ENCODE measurements at regions not wholly inside any gene's neighbourhood (a gene's known extent, or its start where the extent isn't known, plus 50 kb on each side); places are given as distances from the start of the nearest gene placed in this dataset.

GRCh38 chr7:46143421-46143820, 222.3 kb upstream of the IGFBP3 start:
- Histone ChIP-seq H3K23ac (ENCODE audit: low read length) (no peak overlapping the region), H3K4me2 (ENCODE audit: low read length) (no peak overlapping the region), H3K14ac (ENCODE audit: low read length) (peak overlapping the region; percentile 74), H3K27ac (ENCODE audit: low read depth, low read length) (peak overlapping the region; percentile 100), H2AK5ac (ENCODE audit: low read length) (no peak overlapping the region), H3K9me3 (ENCODE audit: insufficient read depth, low read depth, low read length) (no peaks in the 10 kb centered on the region), H3K79me1 (ENCODE audit: low read length) (peaks cover 26% of the 10 kb centered on the region), H2BK120ac (ENCODE audit: insufficient read depth, low read length, poor library complexity) (peak overlapping the region; percentile 93), H4K91ac (ENCODE audit: low read depth, low read length) (peak overlapping the region; percentile 90), H3K4ac (ENCODE audit: low read depth, low read length) (peak overlapping the region; percentile 89), H4K12ac (ENCODE audit: low read depth, low read length) (no peak overlapping the region), H3K36me3 (ENCODE audit: control insufficient read depth in 1 of 2, insufficient read depth in 2 of 2, low read length in 2 of 2) (no peaks in the 10 kb centered on the region), H2BK5ac (ENCODE audit: low read depth, low read length, poor library complexity) (peak overlapping the region; percentile 94), H3K4me3 (ENCODE audit: low read depth, low read length) (no peak overlapping the region), H3K79me2 (ENCODE audit: control insufficient read depth, insufficient read depth, low read length, poor library complexity) (peaks cover 4% of the 10 kb centered on the region), H4K8ac (ENCODE audit: low read depth, low read length) (peak overlapping the region; percentile 60), H3K9ac (ENCODE audit: low read length) (no peak overlapping the region), H2AFZ (ENCODE audit: insufficient read depth, low read length, poor library complexity) (no peak overlapping the region), H3K4me1 (ENCODE audit: control insufficient read depth in 1 of 2, insufficient read depth in 2 of 2, low read length in 2 of 2) (peaks cover 6 to 18% of the 10 kb centered on the region in 2 experiments), H2BK12ac (ENCODE audit: low read length) (peak overlapping the region; percentile 91), H3K18ac (ENCODE audit: low read length) (no peak overlapping the region), H3K27me3 (ENCODE audit: insufficient read depth, low read length) (no peaks in the 10 kb centered on the region)
- whole genome bisulfite sequencing (ENCODE audit: extremely low coverage, insufficient coverage, insufficient read length), result no CpG with 5 or more reads among the region's 2 CpGs
- DNase-seq, result no peak

DNA sequence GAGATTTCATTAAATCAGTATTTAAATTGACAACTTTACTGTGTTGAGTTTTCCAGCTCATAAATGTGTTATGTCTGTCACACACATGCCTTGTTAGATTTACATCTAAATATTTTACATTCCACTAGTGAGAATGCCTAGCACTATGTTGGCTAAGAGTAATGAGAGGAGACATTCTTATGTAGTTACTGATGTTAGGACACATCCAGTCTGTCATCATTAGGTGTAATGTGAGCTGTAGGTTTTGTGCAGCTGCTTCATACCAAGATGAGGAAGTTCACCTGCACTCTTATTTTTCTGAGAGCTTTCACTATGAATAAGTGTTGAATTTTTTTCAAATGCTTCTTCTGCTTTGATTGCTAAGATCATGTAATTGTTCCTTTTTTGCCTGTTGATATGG, 218.0 kb upstream of the IGFBP3 start:
- no peaks in the 10 kb centered on the region for H3K27me3 ChIP-seq (ENCODE audit: insufficient read depth, low read length)
- H3K79me1 ChIP-seq (ENCODE audit: low read length), result peaks cover 13% of the 10 kb centered on the region
- no peak overlapping the region for H3K9ac ChIP-seq (ENCODE audit: low read length)
- H4K91ac ChIP-seq (ENCODE audit: low read depth, low read length), result no peak overlapping the region
- no peak overlapping the region for H4K8ac ChIP-seq (ENCODE audit: low read depth, low read length)
- H2AFZ ChIP-seq (ENCODE audit: insufficient read depth, low read length, poor library complexity), result no peak overlapping the region
- H4K12ac ChIP-seq (ENCODE audit: low read depth, low read length), result no peak overlapping the region
- H2BK12ac ChIP-seq (ENCODE audit: low read length), result no peak overlapping the region
- H2AK5ac ChIP-seq (ENCODE audit: low read length), result no peak overlapping the region
- no peak overlapping the region for H3K4ac ChIP-seq (ENCODE audit: low read depth, low read length)
- H3K4me3 ChIP-seq (ENCODE audit: low read depth, low read length), result no peak overlapping the region
- H2BK120ac ChIP-seq (ENCODE audit: insufficient read depth, low read length, poor library complexity), result no peak overlapping the region
- no peak overlapping the region for H3K23ac ChIP-seq (ENCODE audit: low read length)
- H3K27ac ChIP-seq (ENCODE audit: low read depth, low read length), result peak overlapping the region; percentile 71
- H3K4me1 ChIP-seq (ENCODE audit: control insufficient read depth in 1 of 2, insufficient read depth in 2 of 2, low read length in 2 of 2), result no peaks in the 10 kb centered on the region
- no peak overlapping the region for H2BK5ac ChIP-seq (ENCODE audit: low read depth, low read length, poor library complexity)
- DNase-seq, result peak; percentile 69 to 90
- no peak overlapping the region for H3K14ac ChIP-seq (ENCODE audit: low read length)
- no peak overlapping the region for H3K4me2 ChIP-seq (ENCODE audit: low read length)
- no peaks in the 10 kb centered on the region for H3K9me3 ChIP-seq (ENCODE audit: insufficient read depth, low read depth, low read length)
- H3K79me2 ChIP-seq (ENCODE audit: control insufficient read depth, insufficient read depth, low read length, poor library complexity), result peaks cover 2% of the 10 kb centered on the region
- H3K36me3 ChIP-seq (ENCODE audit: control insufficient read depth in 1 of 2, insufficient read depth in 2 of 2, low read length in 2 of 2), result no peaks in the 10 kb centered on the region
- H3K18ac ChIP-seq (ENCODE audit: low read length), result no peak overlapping the region

DNA sequence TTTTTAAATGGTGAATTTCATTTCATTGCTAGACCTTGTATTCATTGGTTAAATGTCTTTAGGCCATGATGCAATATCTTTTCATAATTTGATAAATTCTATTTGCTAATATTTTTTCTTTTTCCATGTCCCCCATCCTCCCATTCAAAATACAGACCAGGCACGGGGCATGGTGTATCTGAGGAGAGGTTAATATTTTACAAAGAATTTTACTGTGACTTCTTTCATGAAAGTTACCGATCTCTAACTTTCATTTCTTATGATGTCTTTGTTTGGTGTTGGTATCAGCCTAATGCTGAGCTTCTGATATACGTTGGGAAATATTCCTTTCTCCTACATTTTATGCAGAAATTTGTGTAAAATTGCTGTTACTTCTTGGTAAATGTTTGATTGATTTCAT, 216.7 kb upstream of the IGFBP3 start:
- Histone ChIP-seq H3K4me3 (ENCODE audit: low read depth, low read length) (no peak overlapping the region), H3K4ac (ENCODE audit: low read depth, low read length) (no peak overlapping the region), H3K14ac (ENCODE audit: low read length) (no peak overlapping the region), H2BK12ac (ENCODE audit: low read length) (no peak overlapping the region), H4K91ac (ENCODE audit: low read depth, low read length) (no peak overlapping the region), H2BK5ac (ENCODE audit: low read depth, low read length, poor library complexity) (no peak overlapping the region), H3K9me3 (ENCODE audit: insufficient read depth, low read depth, low read length) (no peaks in the 10 kb centered on the region), H3K18ac (ENCODE audit: low read length) (no peak overlapping the region), H3K23ac (ENCODE audit: low read length) (no peak overlapping the region), H3K27me3 (ENCODE audit: insufficient read depth, low read length) (no peaks in the 10 kb centered on the region), H3K79me1 (ENCODE audit: low read length) (peaks cover 17% of the 10 kb centered on the region), H2AFZ (ENCODE audit: insufficient read depth, low read length, poor library complexity) (no peak overlapping the region), H2AK5ac (ENCODE audit: low read length) (no peak overlapping the region), H3K27ac (ENCODE audit: low read depth, low read length) (no peak overlapping the region), H4K8ac (ENCODE audit: low read depth, low read length) (no peak overlapping the region), H2BK120ac (ENCODE audit: insufficient read depth, low read length, poor library complexity) (no peak overlapping the region), H3K9ac (ENCODE audit: low read length) (no peak overlapping the region), H3K79me2 (ENCODE audit: control insufficient read depth, insufficient read depth, low read length, poor library complexity) (peaks cover 2% of the 10 kb centered on the region), H3K4me1 (ENCODE audit: control insufficient read depth in 1 of 2, insufficient read depth in 2 of 2, low read length in 2 of 2) (peaks cover 0 to 2% of the 10 kb centered on the region in 2 experiments), H3K36me3 (ENCODE audit: control insufficient read depth in 1 of 2, insufficient read depth in 2 of 2, low read length in 2 of 2) (no peaks in the 10 kb centered on the region), H4K12ac (ENCODE audit: low read depth, low read length) (no peak overlapping the region), H3K4me2 (ENCODE audit: low read length) (no peak overlapping the region)
- no peak for DNase-seq
- WGBS (ENCODE audit: extremely low coverage, insufficient coverage, insufficient read length), result no CpG with 5 or more reads among the region's 3 CpGs

DNA sequence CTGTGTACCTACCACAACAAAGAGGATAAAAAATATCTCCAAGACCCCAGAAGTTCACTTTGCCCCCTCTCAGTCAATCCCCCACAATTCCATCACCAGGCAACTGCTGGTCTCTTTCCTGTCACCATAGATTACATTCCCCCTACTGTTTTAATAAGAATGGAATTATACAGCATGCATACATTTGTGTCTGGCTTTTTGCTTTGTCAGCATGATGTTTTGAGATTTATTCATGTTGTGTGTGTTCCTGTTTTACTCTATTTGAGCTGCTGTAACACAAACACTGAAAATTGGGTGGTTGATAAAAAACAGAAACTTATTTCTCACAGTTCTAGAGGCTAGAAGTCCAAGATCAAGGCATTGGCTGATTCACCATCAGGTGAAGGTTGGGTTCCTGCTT, 214.5 kb upstream of the IGFBP3 start:
- no peak overlapping the region for H3K23ac ChIP-seq (ENCODE audit: low read length)
- peaks cover 0 to 1% of the 10 kb centered on the region in 2 experiments for H3K36me3 ChIP-seq (ENCODE audit: control insufficient read depth in 1 of 2, insufficient read depth in 2 of 2, low read length in 2 of 2)
- no peak overlapping the region for H3K14ac ChIP-seq (ENCODE audit: low read length)
- no peak overlapping the region for H4K12ac ChIP-seq (ENCODE audit: low read depth, low read length)
- no peak overlapping the region for H3K18ac ChIP-seq (ENCODE audit: low read length)
- no peak for DNase-seq
- no peak overlapping the region for H2BK5ac ChIP-seq (ENCODE audit: low read depth, low read length, poor library complexity)
- no peak overlapping the region for H3K4me3 ChIP-seq (ENCODE audit: low read depth, low read length)
- H4K91ac ChIP-seq (ENCODE audit: low read depth, low read length), result peak overlapping the region; percentile 73
- H3K9me3 ChIP-seq (ENCODE audit: insufficient read depth, low read depth, low read length), result no peaks in the 10 kb centered on the region
- no peak overlapping the region for H3K9ac ChIP-seq (ENCODE audit: low read length)
- peaks cover 2% of the 10 kb centered on the region for H3K79me2 ChIP-seq (ENCODE audit: control insufficient read depth, insufficient read depth, low read length, poor library complexity)
- H2BK12ac ChIP-seq (ENCODE audit: low read length), result peak overlapping the region; percentile 98
- H4K8ac ChIP-seq (ENCODE audit: low read depth, low read length), result peak overlapping the region; percentile 65
- peak overlapping the region; percentile 83 for H2AK5ac ChIP-seq (ENCODE audit: low read length)
- no peak overlapping the region for H3K4me2 ChIP-seq (ENCODE audit: low read length)
- H3K4me1 ChIP-seq (ENCODE audit: control insufficient read depth in 1 of 2, insufficient read depth in 2 of 2, low read length in 2 of 2), result peaks cover 3 to 8% of the 10 kb centered on the region in 2 experiments
- H3K27me3 ChIP-seq (ENCODE audit: insufficient read depth, low read length), result no peaks in the 10 kb centered on the region
- peak overlapping the region; percentile 83 for H2BK120ac ChIP-seq (ENCODE audit: insufficient read depth, low read length, poor library complexity)
- peak overlapping the region; percentile 75 for H3K4ac ChIP-seq (ENCODE audit: low read depth, low read length)
- no peak overlapping the region for H2AFZ ChIP-seq (ENCODE audit: insufficient read depth, low read length, poor library complexity)
- peaks cover 28% of the 10 kb centered on the region for H3K79me1 ChIP-seq (ENCODE audit: low read length)
- no peak overlapping the region for H3K27ac ChIP-seq (ENCODE audit: low read depth, low read length)
